ENCODE measurements at regions not wholly inside any gene's neighbourhood (a gene's known extent, or its start where the extent isn't known, plus 50 kb on each side); places are given as distances from the start of the nearest gene placed in this dataset.

GRCh38 chr14:65881642-65882041 is 469.1 kb downstream of the FUT8 start:
- Histone ChIP-seq H3K9me3 (ENCODE audit: low read depth, low read length) (no peaks in the 10 kb centered on the region), H2AFZ (ENCODE audit: low read length) (no peak overlapping the region), H3K4me2 (ENCODE audit: insufficient read depth, low read length) (no peak overlapping the region), H3K36me3 (ENCODE audit: insufficient read depth, low read length) (no peaks in the 10 kb centered on the region), H3K4me3 (ENCODE audit: insufficient read depth, low read length) (no peak overlapping the region), H3K27ac (ENCODE audit: low read depth, low read length) (no peak overlapping the region), H3K79me2 (ENCODE audit: insufficient read depth, low read length) (no peaks in the 10 kb centered on the region), H3K27me3 (ENCODE audit: insufficient read depth, low read length) (peaks cover 3% of the 10 kb centered on the region), H3K4me1 (ENCODE audit: insufficient read depth, low read length) (peaks cover 4% of the 10 kb centered on the region), H4K20me1 (ENCODE audit: insufficient read depth, low read length) (no peaks in the 10 kb centered on the region)
- no peak for TF ChIP-seq CTCF (IDR thresholded peaks at IDR 0.05; ENCODE audit: extremely low read depth, low read depth, low read length)
- no peak for DNase-seq (ENCODE audit: insufficient read length, low spot score, missing footprints)

GRCh38 chr14:65888677-65889076 is 476.1 kb downstream of the FUT8 start:
- no peak overlapping the region for H3K27ac ChIP-seq (ENCODE audit: low read depth, low read length)
- no peak for DNase-seq (ENCODE audit: insufficient read length, low spot score, missing footprints)
- H3K4me3 ChIP-seq (ENCODE audit: insufficient read depth, low read length) = no peak overlapping the region
- no peaks in the 10 kb centered on the region for H3K4me1 ChIP-seq (ENCODE audit: insufficient read depth, low read length)
- no peak for TF ChIP-seq CTCF (IDR thresholded peaks at IDR 0.05; ENCODE audit: extremely low read depth, low read depth, low read length)
- no peaks in the 10 kb centered on the region for H3K9me3 ChIP-seq (ENCODE audit: low read depth, low read length)
- H3K27me3 ChIP-seq (ENCODE audit: insufficient read depth, low read length) = no peaks in the 10 kb centered on the region
- H3K79me2 ChIP-seq (ENCODE audit: insufficient read depth, low read length) = no peaks in the 10 kb centered on the region
- H4K20me1 ChIP-seq (ENCODE audit: insufficient read depth, low read length) = no peaks in the 10 kb centered on the region
- no peaks in the 10 kb centered on the region for H3K36me3 ChIP-seq (ENCODE audit: insufficient read depth, low read length)
- H2AFZ ChIP-seq (ENCODE audit: low read length) = no peak overlapping the region
- no peak overlapping the region for H3K4me2 ChIP-seq (ENCODE audit: insufficient read depth, low read length)

- Histone ChIP-seq H3K36me3 (ENCODE audit: insufficient read depth, low read length) (no peaks in the 10 kb centered on the region), H3K4me2 (ENCODE audit: insufficient read depth, low read length) (no peak overlapping the region), H3K79me2 (ENCODE audit: insufficient read depth, low read length) (no peaks in the 10 kb centered on the region), H2AFZ (ENCODE audit: low read length) (no peak overlapping the region), H3K27me3 (ENCODE audit: insufficient read depth, low read length) (no peaks in the 10 kb centered on the region), H3K4me3 (ENCODE audit: insufficient read depth, low read length) (no peak overlapping the region), H3K9me3 (ENCODE audit: low read depth, low read length) (no peaks in the 10 kb centered on the region), H4K20me1 (ENCODE audit: insufficient read depth, low read length) (no peaks in the 10 kb centered on the region), H3K4me1 (ENCODE audit: insufficient read depth, low read length) (no peaks in the 10 kb centered on the region), H3K27ac (ENCODE audit: low read depth, low read length) (no peak overlapping the region)
- no peak for DNase-seq (ENCODE audit: insufficient read length, low spot score, missing footprints)
- no peak for TF ChIP-seq CTCF (IDR thresholded peaks at IDR 0.05; ENCODE audit: extremely low read depth, low read depth, low read length)
Observed at GRCh38 chr14:65892315-65892714, 479.8 kb downstream of the FUT8 start.

GRCh38 chr14:65900164-65900563 is 487.6 kb downstream of the FUT8 start:
- Histone ChIP-seq H3K9me3 (ENCODE audit: low read depth, low read length) (no peaks in the 10 kb centered on the region), H3K79me2 (ENCODE audit: insufficient read depth, low read length) (no peaks in the 10 kb centered on the region), H3K27ac (ENCODE audit: low read depth, low read length) (no peak overlapping the region), H4K20me1 (ENCODE audit: insufficient read depth, low read length) (no peaks in the 10 kb centered on the region), H2AFZ (ENCODE audit: low read length) (no peak overlapping the region), H3K4me3 (ENCODE audit: insufficient read depth, low read length) (no peak overlapping the region), H3K36me3 (ENCODE audit: insufficient read depth, low read length) (no peaks in the 10 kb centered on the region), H3K4me1 (ENCODE audit: insufficient read depth, low read length) (no peaks in the 10 kb centered on the region), H3K4me2 (ENCODE audit: insufficient read depth, low read length) (no peak overlapping the region), H3K27me3 (ENCODE audit: insufficient read depth, low read length) (no peaks in the 10 kb centered on the region)
- TF ChIP-seq CTCF (IDR thresholded peaks at IDR 0.05; ENCODE audit: extremely low read depth, low read depth, low read length) = no peak
- no peak for DNase-seq (ENCODE audit: insufficient read length, low spot score, missing footprints)

Data from osteoblast (primary cell).